ENCODE measurements at regions not wholly inside any gene's neighbourhood (a gene's known extent, or its start where the extent isn't known, plus 50 kb on each side); places are given as distances from the start of the nearest gene placed in this dataset.

DNA sequence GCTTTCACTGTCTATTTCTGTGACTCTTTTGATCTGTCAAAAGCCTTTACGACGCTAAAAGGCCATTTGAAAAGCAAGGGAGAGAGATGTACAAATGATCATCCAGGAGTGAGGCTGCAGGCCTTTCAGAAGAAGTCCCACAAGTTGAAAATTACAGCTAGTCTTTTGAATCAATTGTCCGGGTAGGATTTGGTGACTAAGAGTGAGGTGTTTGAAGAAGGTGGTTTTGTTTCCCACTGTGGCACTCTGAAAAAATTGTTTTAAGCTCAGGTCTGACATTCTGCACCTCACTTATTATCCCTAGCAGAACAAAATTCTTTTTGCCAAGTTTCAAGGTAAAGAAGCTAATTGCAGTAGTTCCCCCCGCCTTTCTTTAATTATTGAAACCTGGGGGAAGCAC lies 50.8 kb upstream of the TMEM108 start:
- Histone ChIP-seq H4K20me1 (ENCODE audit: insufficient read depth, low read length, poor library complexity, severe bottlenecking) (no peaks in the 10 kb centered on the region), H3K4me2 (ENCODE audit: low read depth, low read length, poor library complexity, severe bottlenecking) (no peak overlapping the region), H3K36me3 (ENCODE audit: insufficient read depth, low read length) (no peaks in the 10 kb centered on the region), H3K9ac (ENCODE audit: low read depth, low read length, poor library complexity, severe bottlenecking) (no peak overlapping the region), H3F3A (ENCODE audit: low read depth) (no peaks in the 10 kb centered on the region), H3K9me2 (replicated peaks; ENCODE audit: low read depth, low read length) (no peaks in the 10 kb centered on the region), H2AFZ (ENCODE audit: low read length) (no peak overlapping the region), H3K79me2 (ENCODE audit: insufficient read depth, low read length) (no peaks in the 10 kb centered on the region), H3K9me3 (ENCODE audit: insufficient read depth, low read depth, low read length) (no peaks in the 10 kb centered on the region), H3K4me3 (ENCODE audit: low read length, poor library complexity, severe bottlenecking) (no peak overlapping the region), H3K4me1 (ENCODE audit: insufficient read depth, low read length, poor library complexity, severe bottlenecking) (no peaks in the 10 kb centered on the region), H3K27me3 (ENCODE audit: insufficient read depth, low read length, poor library complexity, severe bottlenecking) (no peaks in the 10 kb centered on the region)
- TF ChIP-seq CTCF (conservative IDR thresholded peaks at IDR 0.05; ENCODE audit: low read length) (no peak), EZH2phosphoT487 (IDR thresholded peaks at IDR 0.05; ENCODE audit: borderline replicate concordance) (no peak)

DNA sequence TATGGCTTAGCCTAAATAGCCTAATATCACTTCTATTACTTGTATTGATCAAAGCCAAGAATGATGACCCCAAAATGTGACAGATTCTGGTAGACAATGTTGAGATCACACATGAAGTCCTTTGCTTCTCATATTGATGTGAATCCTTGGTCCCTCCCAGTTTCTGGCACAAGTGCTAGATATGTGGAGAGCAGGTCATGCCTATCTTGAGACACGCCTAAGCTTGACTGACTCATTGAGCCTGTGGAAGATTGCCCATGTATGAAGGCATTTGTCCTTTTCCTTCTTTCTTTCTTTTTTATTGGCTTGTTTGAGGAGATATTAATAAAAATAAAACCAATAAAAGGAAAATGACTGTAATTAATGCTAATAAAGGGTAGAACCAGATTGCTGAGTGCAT lies 54.0 kb upstream of the TMEM108 start:
- Histone ChIP-seq H3K9me2 (replicated peaks; ENCODE audit: low read depth, low read length) (no peaks in the 10 kb centered on the region), H3K4me2 (ENCODE audit: low read depth, low read length, poor library complexity, severe bottlenecking) (no peak overlapping the region), H3F3A (ENCODE audit: low read depth) (no peaks in the 10 kb centered on the region), H4K20me1 (ENCODE audit: insufficient read depth, low read length, poor library complexity, severe bottlenecking) (no peaks in the 10 kb centered on the region), H3K36me3 (ENCODE audit: insufficient read depth, low read length) (no peaks in the 10 kb centered on the region), H3K4me1 (ENCODE audit: insufficient read depth, low read length, poor library complexity, severe bottlenecking) (no peaks in the 10 kb centered on the region), H2AFZ (ENCODE audit: low read length) (no peak overlapping the region), H3K4me3 (ENCODE audit: low read length, poor library complexity, severe bottlenecking) (no peak overlapping the region), H3K27me3 (ENCODE audit: insufficient read depth, low read length, poor library complexity, severe bottlenecking) (no peaks in the 10 kb centered on the region), H3K79me2 (ENCODE audit: insufficient read depth, low read length) (no peaks in the 10 kb centered on the region), H3K9ac (ENCODE audit: low read depth, low read length, poor library complexity, severe bottlenecking) (no peak overlapping the region), H3K9me3 (ENCODE audit: insufficient read depth, low read depth, low read length) (no peaks in the 10 kb centered on the region)
- TF ChIP-seq EZH2phosphoT487 (IDR thresholded peaks at IDR 0.05; ENCODE audit: borderline replicate concordance): no peak
- no peak for TF ChIP-seq CTCF (conservative IDR thresholded peaks at IDR 0.05; ENCODE audit: low read length)

DNA sequence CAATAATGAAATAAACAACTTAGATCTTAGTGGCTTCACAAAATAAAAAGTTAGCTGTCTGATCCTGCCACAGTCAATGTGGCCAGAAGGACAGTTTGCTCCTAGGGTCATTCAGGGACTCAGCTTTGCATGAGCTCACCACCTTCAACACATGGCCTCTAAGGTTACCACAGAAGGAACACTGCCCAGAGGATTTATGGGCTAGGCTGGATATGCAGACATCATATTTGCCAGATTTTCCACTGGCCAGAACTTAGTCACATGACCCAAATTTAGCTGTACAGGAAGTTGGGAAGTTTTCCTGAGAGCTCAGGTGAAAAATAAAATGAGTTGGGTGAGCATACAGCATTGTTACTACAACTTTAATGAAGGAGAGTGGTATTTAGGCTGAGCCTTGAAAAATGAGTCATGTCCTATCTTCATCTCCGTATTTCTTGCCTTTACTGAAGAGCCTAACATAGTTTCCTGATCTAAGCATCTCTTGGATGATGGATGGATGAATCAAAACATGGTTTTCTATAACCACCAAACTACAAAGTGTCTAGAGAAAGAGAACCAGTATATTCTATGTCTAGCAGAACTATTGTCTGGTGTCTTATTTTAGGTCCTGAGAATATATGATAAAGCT lies 54.9 kb upstream of the TMEM108 start:
- no peaks in the 10 kb centered on the region for H3K9me3 ChIP-seq (ENCODE audit: insufficient read depth, low read depth, low read length)
- no peaks in the 10 kb centered on the region for H3K27me3 ChIP-seq (ENCODE audit: insufficient read depth, low read length, poor library complexity, severe bottlenecking)
- no peaks in the 10 kb centered on the region for H4K20me1 ChIP-seq (ENCODE audit: insufficient read depth, low read length, poor library complexity, severe bottlenecking)
- H3K36me3 ChIP-seq (ENCODE audit: insufficient read depth, low read length): no peaks in the 10 kb centered on the region
- H3K4me1 ChIP-seq (ENCODE audit: insufficient read depth, low read length, poor library complexity, severe bottlenecking): no peaks in the 10 kb centered on the region
- no peaks in the 10 kb centered on the region for H3K79me2 ChIP-seq (ENCODE audit: insufficient read depth, low read length)
- H3K4me3 ChIP-seq (ENCODE audit: low read length, poor library complexity, severe bottlenecking): no peak overlapping the region
- H3K9ac ChIP-seq (ENCODE audit: low read depth, low read length, poor library complexity, severe bottlenecking): no peak overlapping the region
- no peak overlapping the region for H2AFZ ChIP-seq (ENCODE audit: low read length)
- H3K4me2 ChIP-seq (ENCODE audit: low read depth, low read length, poor library complexity, severe bottlenecking): no peak overlapping the region
- no peaks in the 10 kb centered on the region for H3K9me2 ChIP-seq (replicated peaks; ENCODE audit: low read depth, low read length)
- H3F3A ChIP-seq (ENCODE audit: low read depth): no peaks in the 10 kb centered on the region
- TF ChIP-seq EZH2phosphoT487 (IDR thresholded peaks at IDR 0.05; ENCODE audit: borderline replicate concordance) (no peak), CTCF (conservative IDR thresholded peaks at IDR 0.05; ENCODE audit: low read length) (no peak)
